Stimulated activated CD4-positive, alpha-beta T cell treated with anti-CD3 and anti-CD28 coated beads, Interleukin-12 subunit alpha, Interleukin-12 subunit beta, amount 100 ng/mL, for 24 hours (primary cell): ENCODE measurements at regions not wholly inside any gene's neighbourhood (a gene's known extent, or its start where the extent isn't known, plus 50 kb on each side); places are given as distances from the start of the nearest gene placed in this dataset.
A peak's percentile ranks its signal among the peaks of the same experiment; 100 is the strongest.

Experiments
- DNase-seq, 2 experiments: peaks; one replicate each; pipeline ENCODE4 v3.0.0-alpha.2; 2020; ENCODE audit warnings: low read depth in 2 of 2

DNA sequence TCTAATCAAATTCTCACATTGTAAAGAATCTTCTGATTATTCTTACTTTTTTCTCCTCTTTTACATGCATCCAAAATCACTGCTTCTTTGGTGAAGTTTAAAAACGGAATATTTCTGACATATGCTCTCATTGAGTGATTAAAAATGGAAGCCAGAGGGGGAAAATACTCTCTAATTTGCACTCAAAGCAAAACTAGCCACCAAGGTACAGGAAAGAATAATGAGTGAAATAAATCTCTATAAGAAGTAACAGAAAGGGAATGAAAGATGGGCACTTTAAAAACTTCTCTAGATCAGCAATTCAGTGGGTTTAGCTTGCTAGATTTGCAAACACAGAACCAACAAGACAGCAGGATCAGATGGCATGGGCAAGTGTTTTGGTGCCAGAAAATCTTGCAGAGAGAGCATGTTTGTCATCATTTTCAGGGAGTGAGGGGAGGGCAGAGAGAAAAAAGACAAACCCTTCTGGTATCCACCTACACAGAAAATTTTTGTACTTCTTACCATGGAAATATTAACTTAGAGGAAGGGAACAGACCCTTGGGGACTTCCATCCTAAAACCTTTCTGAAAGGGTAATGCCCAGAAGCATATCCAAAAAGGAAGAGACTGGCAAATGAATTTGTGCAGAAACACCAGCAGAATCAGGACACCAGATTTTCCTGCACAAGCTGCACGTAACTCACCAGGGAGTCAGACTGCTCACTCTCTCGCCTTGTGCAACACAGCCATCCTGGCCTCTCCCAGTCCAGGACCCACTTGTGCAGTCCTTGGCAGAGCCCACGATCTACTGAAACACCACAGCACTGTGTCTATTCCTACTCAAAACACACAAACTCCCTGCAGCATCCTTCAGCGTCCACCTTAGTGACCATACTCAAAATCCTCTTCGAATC, 270.2 kb upstream of the PRDM1 start:
- no peak for DNase-seq

DNA sequence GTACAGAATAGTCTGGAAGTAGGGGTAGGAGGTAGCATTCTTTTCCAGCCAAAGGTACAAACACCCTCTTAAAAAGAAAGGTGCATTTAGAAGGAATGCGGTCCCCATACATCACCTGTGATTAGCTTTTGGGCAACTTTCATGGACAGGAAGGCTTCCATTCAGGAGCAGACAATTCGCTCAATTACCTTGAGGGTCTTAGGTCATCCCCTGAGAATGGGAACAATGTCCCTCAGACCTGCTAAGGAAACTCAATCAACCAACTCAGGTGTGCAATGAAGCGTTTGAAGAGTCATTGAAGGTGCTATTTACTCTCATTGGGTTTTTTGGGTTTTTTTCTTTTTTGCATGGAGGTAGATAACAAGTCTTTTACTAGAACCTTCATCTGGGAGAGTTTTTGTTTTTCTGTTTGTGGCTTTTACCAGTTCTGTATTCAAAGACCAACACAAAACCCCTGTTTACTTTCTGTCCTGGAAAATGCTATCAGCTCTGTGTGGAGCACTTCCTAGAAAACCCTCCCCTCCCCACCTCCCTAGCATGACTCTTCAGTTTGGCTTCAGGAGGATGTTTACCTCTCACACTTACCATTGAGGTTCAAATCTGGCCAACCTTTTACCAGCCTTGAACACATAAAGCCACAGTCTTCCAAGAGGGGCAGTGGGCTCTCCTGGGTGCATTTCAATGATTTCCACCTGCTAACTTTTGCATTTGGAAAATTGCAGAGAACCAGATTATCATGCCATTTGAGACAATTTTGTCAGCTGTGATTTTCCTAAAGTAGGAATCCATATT, 271.2 kb upstream of the PRDM1 start:
- DNase-seq: no peak

DNA sequence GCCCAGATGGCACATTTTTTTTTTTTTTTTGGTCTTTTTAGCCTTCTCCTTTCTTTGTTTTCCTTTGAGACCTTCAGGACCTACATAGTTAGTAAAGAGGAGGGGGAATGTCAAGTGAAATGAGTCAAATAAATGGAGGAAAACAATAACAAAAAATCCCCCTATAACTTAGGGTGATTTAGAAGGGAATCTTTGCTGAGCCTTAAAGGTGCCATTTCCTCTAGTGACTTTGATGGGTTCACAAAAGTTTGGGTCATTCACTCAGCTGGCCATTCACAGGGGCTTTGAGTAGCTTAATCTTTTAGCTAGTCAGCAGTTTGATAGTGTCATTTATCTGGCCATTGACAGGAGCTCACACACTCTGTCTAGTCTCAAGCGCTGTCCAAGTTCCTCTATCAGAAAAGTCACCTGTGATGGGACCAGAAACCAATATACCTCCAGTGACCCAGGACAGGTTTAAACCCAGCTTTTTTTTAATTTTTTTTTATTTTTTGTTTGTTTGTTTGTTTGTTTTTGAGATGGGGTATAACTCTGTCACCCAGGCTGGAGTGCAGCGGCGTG, 275.1 kb upstream of the PRDM1 start:
- DNase-seq: no peak

DNA sequence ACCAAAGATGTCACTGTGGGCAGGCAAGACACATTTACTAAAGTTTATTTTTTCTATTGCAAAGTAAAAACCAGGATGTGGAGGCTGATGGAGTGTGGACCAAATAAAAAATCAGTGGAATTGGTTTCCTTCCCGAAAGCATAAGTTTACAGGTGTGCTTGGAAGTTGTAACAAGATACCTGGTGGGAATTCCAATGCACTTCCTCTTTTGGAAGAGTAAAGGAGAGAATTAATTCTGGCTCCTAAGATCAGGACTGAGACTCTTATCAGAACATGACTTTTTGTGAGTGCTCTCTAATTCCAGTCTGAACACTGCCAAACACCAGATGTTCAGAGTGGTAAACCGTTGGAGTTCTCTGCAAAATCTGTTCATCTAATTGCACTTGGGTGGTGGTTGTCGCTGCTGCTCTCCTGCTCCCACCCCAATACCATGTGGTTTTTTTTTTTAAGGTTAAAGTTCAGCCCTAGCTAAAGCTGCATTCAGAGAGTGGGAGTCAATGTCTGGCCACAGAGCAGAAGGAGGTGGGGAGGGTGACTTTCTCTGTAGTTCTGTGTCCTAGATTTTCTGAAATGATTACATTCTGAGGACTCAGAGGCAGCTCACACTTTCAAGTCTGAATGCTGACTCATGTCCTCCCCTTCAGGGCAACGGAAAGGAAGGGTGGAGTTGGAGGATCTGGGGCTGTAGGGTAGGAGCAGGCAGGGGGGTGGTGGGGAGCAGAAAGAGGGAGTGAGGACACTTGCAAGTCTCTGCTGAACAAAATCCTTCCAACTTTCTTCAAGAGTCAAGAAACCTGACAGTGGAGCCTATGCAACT, 275.8 kb upstream of the PRDM1 start:
- peak; percentile 20 to 41 for DNase-seq

DNA sequence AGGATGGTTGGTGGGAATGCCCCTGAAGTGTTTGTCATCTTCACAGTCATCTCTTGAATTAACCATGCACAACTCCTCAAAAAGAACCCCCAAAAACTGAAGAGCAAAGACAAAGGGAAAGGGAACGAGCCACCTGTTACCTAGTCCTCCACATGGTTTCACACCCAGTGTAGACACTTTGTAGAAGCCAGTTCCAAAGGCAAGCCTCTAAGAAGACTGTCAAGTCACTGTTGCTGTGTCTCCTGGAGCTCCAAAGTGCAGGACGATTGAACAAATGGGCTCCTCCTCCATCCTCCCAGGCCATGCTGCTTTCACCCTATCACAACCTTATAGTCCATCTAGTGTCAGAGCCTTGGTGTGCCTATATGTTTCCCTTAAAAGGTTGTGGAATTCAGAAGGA, 277.6 kb upstream of the PRDM1 start:
- no peak for DNase-seq

DNA sequence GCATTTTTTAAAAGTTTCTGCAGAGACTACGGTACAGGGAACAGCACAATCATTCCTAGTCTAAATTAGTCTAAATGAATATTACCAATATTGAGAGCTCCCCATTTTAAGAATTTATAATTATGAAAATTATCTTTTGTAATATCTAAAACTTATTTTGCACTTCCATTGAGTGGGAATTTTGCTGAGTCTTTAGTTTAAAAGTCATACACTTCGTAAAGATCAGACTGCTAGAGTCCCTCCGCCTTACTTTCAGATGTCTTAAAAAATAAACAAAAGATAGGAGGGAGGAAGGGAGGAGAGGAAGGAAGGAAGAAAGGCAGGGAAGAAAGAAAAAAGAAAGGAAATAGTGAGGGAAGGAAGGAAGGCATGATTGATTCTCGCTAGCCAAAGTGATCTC, 278.2 kb upstream of the PRDM1 start:
- DNase-seq: no peak

DNA sequence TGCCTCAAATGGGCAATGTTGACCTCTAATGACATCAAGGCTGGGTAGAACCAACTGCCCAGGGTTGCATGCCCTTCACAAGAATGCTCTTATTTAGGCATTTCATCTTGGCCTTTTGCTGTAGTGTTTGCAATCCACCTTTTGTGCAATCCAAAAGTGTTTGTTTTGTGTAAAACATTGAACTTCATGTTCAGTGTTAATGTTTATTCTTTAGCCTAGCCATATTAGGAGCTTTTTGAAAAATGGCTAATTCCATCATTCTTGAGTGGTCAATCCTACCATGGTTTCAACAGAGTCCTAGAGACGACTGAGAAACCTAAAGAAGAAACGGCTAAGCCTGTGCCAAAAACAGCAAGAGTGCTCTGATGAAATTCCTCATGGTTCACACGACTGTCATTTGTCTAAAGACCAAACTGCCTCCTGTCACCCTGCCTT, 279.6 kb upstream of the PRDM1 start:
- DNase-seq: no peak

DNA sequence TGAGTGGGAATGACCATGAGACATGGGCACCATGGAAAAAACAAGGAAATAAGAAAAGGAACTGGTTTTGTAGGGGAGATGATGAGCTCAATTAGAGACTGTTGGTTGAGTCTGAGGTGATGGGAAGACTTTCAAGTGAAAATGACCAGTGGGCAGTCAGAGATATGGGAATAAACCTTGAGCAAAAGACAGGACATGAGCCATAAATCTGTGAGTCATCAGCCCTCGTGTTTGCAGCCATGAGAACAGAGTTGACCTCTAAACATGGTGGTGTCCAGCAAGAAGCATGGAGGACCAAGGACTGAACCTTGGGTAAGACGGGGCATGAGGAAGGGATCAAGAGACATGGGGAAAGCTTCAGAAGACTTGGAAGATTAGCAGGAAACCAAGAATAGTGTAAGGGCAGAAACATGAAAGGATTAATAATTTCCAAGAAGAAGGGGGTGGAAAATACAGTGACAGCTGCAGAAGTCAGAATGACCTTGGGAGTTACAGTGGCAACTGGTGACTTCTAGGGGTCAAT, 280.6 kb upstream of the PRDM1 start:
- no peak for DNase-seq

DNA sequence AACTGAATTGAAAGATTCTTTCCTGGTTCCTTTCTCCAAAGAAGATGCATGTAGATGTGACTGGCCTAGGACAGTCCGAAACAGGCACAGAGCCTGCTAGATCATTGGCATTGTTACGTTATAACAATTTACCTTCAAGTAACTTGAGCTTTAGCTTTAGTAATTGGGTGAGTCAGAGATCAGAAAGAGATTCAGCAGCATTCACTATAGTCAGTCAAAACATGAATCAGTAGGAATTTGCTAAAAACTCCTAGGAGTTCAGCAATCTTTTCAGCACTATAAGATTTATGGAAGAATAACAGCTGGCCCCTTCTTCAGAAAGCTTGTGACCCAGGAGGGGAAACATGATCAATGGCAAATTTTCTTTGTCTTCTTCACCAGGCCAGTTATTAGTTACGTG, 281.7 kb upstream of the PRDM1 start:
- no peak for DNase-seq

DNA sequence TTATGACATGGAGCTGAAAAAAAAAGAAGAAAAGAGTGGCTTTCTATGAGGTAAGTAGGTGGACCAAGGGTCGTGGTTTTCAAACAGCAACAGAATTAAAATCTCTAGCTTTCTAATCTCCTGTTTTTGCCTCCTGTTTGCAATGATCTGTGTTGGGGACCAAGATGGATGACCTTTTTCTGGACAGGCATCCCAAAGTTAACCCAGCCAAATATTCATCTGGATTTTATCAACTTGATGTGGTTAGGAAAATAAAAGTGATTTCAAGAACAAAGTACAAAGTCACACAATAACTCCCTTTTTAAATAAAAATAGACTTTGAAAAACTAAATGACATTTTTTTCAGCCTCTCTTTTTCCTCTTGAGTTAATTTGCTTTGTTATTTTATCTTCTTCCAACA, 282.1 kb upstream of the PRDM1 start:
- DNase-seq: no peak

DNA sequence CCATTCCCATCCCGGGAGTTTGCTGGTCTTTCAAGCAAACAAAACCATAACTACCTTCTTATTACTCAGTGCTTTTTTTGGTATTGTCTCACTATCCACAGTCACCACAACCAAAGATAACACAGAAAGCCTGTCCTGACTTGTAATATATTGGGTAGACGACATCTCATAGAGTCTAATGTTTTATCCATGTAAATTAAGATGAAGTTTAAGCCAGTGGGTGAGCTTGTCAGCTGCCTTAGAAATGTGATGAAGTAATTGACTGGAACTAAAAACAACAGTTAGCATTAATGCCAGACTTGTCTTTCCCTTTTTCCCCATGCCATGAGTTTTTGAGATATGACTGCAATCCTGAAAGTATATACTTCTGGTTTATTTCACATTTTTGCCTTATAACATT, 282.7 kb upstream of the PRDM1 start:
- no peak for DNase-seq

DNA sequence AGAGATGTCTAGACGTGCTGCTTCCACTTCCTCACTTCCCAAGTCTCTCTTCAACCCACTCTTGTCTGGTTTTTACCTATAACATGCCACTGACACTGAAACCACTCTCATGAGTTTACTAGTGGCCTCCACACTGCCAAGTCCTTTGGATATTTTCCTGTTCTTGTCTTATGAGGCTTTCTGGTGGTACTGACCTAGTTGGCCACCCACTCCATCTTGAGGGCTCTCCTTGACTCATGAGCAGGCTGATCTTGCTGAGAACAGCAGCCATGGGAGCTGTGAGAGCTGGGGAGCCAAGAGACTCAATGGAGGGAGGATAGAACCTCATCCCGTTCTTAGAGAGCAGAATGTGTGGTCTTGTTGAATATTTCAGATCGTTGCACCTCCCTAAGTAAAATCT, 283.4 kb upstream of the PRDM1 start:
- DNase-seq: no peak

DNA sequence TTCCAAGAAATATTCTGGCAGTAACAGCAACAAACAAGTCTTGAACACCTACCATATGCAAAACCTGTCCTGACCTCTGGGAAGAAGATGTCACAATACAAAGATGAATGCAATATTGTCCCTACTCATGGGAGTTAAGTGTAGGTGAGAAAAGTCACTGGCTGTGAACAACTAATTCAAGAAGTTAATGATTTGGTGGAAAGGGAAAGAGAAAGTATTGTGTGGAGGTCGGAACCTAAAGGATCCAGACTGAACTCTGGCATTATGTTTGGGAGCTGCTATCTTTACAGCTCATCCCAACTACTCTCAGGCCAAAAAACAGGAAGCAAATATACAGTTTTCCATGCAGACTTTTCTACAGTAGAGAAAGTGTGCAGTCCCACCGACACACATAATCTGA, 285.3 kb upstream of the PRDM1 start:
- no peak for DNase-seq

DNA sequence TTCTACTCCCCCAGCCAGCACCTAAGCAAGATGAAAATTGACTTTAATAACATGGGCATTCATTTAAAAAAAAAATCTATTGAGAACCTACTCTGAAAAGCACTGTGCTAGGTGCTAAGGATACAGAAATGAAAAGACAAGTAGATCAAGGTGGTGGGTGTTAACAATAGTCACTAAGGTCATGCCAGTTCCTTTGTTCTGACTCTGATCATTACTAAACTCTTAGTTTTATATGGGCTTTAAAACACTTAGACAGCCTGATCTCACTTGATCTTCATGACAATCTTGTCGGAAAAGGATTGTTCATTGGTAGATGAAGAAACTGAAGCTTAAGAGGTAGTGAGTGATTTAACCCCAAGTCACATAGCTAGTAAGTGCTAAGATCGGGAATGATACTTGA, 285.7 kb upstream of the PRDM1 start:
- DNase-seq: no peak

DNA sequence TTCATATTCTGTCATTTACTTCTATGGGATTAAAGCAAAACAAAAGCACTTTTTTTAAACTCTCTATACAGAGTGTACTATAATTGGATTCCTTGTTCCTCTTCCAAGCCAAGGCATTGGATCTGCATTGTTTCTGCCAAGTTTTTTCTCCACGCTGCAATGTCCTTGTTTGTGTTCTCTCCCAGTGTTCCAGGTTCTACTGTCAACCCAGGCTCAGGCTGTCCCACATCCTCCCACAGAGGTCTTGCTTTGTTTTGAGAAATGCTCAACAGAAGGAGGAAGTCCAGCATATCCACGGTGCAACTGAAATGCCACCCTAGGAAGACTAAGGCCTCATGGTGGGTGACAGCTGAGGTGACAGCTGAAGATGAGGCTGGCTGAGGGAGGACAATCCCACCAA, 287.1 kb upstream of the PRDM1 start:
- no peak for DNase-seq

DNA sequence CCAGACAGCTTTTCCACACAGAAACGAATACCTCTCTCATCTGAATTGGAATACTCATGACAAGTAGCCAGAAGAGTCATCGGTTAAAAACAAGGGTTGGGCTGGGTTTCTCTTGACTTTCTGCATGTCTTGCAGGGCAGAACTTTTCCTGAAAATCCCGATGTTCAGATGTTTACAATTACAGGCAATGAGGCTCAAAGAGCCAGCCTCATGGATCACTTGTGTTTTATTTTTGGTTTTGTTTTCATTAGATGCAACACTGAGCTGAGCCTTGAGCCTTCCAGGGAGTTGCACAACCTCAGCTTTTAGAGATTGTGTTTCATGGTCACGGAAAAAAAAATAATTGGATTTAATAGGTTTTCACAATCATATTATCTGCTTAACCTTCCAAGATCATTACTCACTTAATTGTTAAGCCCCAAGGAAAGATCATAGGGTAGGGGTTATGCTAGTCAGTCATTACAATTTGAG, 288.1 kb upstream of the PRDM1 start:
- DNase-seq: no peak

DNA sequence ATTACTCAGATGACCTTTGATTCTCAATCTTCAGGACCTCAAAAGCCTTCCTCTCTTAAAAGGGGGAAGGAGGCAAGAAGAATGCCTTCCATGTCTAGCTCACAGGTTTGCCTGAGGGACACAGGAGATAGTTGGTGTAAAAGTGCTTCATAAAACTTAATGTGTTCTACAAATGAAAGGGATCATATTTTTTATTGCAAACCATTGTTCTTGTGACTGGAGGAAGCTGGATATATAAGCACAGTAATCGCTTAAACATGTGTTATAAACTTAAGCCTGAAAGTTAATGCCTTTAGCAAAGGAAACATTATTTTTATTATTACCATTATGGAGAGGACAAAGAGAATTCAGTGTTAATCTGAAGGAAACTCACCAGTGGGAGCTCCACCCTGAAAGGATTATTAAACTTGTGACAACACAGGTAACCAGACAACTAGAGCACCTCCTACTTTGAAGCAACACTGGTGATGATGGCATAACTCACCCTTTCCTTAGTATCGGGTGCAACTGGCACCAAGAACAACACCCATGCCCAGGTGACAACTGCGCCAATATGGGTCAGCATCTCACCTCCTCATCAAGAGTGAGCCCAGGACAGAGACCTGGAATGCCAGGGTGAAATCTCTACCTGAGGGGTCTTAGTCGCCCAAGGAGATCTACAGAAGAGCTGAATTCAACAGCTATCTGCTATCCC, 288.7 kb upstream of the PRDM1 start:
- DNase-seq: no peak

DNA sequence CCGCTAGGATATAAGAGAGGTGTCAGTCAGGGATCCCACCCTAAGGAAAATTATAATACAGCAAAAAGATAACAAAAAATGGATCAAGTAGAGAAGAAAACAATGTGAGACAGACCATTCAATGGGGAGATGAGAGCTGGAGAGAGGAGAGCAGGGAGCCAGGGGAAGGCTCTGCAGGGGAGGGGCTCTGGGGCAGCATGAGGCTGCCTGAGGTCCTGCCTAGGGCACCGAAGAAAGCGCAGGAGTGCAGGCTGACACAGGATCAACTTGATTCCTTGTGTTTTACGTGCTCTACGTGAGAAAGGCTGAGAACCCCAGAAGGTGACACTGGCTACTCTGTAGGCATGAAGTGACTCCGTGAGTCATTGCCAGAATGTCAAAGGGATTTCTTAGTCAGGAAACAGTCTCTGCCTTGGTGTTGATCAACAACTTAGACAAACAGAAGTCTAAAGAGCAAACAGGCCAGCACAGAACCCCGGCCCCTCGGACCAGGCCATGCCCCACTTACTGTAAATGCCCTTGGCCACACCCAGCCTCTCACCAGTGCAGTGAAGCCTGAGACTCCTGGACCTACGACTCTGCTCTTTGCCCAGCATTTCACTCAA, 290.1 kb upstream of the PRDM1 start:
- no peak for DNase-seq

DNA sequence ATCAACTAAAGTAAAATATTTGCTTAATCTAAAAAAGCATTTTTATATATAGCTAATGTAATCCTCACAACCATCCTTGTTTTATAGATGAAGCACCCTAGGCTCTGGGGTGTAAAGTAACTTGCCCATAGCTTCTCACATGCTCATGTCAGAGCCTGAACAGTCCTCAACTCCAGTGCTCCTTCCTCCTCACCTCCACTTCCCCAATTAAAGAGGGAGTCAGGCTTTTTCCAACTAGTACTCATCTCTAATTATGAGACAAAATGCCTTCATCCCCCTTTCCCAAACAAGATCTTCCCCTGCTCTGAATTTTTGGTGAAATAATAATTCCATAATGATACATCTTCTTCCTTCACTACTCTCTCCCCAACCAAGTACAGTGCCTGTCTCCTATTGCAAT, 290.8 kb upstream of the PRDM1 start:
- no peak for DNase-seq

DNA sequence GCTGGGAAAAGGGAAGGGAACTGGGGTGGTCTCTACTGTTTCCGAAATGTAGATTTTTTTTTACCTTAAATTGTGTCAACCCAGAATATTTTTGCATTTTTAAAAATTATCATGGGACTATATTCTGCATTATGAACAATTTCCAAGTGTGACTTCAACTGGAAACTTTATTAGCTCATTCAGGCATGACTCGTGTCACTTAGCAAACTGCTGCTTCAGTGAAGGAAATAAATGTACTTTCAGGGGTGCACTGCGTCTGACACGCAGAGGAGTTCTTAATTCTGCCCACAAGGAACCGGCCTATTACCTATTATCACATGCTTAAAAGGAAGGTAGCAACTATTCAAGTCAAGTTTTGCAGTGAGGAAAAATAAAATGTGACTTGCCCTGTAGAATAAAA, 291.3 kb upstream of the PRDM1 start:
- DNase-seq: no peak

DNA sequence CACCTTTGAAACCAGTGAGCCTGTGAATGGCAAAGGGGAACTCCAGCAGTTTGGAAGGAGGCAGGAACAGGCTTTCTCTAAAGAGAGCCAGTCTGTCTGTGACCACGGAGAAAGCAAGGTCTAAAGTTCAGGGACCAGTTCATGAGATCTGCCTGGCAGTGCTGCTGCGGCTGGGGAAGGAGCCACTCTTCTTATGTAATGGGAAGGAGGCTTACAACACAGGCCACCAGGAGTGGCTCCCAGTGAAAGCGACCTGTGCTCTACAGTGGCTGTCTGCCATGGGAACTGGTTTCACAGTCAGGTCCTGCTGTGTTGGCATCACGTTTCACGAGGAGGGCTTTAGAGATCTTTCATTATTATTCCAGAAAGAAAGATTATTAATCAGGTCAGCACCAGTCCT, 291.9 kb upstream of the PRDM1 start:
- no peak for DNase-seq
